ENCODE measurements at regions not wholly inside any gene's neighbourhood (a gene's known extent, or its start where the extent isn't known, plus 50 kb on each side); places are given as distances from the start of the nearest gene placed in this dataset.
"Not testable (repeated sequence)": the region's sequence is repeated elsewhere in the genome, so short reads cannot be mapped to it uniquely, and the experiment has no call there.

DNA sequence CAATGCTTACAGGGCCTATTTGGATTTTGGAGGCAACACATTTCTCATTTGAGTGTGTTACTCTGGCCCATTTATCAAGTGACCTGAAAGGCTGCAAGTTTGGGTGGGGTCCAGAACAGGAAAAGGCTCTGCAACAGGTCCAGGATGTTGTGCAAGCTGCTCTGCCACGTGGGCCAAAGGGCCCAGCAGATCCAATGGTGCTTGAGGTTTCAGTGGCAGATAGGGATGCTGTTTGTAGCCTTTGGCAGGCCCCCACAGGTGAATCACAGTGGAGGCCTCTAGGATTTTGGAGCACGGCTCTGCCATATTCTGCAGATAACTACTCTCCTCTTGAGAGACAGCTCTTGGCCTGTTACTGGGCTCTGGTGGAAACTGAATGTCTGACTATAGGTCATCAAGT is 412.2 kb upstream of the SMIM21 start:
- H3K27ac Mint-ChIP-seq; DNase-seq; CTCF ChIA-PET (ENCODE audit: partially characterized antibody); H3K4me1 ChIP-seq (ENCODE audit: insufficient read depth, low read length); H3K27me3 Mint-ChIP-seq; H3K9me3 Mint-ChIP-seq; H3K36me3 Mint-ChIP-seq; H3K4me3 ChIP-seq (ENCODE audit: low read length in 2 of 2); H3K27me3 ChIP-seq (ENCODE audit: insufficient read depth, low read length); H3K4me3 Mint-ChIP-seq; intact Hi-C loops (cut with micrococcal nuclease); POLR2A ChIA-PET (ENCODE audit: partially characterized antibody); H3K27ac ChIP-seq (ENCODE audit: low read depth, low read length); H3K36me3 ChIP-seq (ENCODE audit: insufficient read depth, low read length); H3K4me1 Mint-ChIP-seq; H3K9me3 ChIP-seq (ENCODE audit: control insufficient read depth in 1 of 2, low read length in 2 of 2): not testable (repeated sequence)

GRCh38 chr18:75839041-75839440 is 411.5 kb upstream of the SMIM21 start:
- Mint-ChIP-seq H3K4me3 (no peak overlapping the region), H3K9me3 (peaks cover 0 to 2% (median 0%) of the 10 kb centered on the region in 8 donors), H3K4me1 (no peaks in the 10 kb centered on the region), H3K27ac (no peak overlapping the region), H3K36me3 (no peaks in the 10 kb centered on the region), H3K27me3 (peaks cover 0 to 2% of the 10 kb centered on the region in 2 donors)
- H3K4me3 ChIP-seq (ENCODE audit: low read length in 2 of 2) = no peak overlapping the region
- H3K4me1 ChIP-seq (ENCODE audit: insufficient read depth, low read length) = no peaks in the 10 kb centered on the region
- CTCF ChIA-PET (ENCODE audit: partially characterized antibody) = no interaction called here
- DNase-seq = no peak
- no peaks in the 10 kb centered on the region for H3K27me3 ChIP-seq (ENCODE audit: insufficient read depth, low read length)
- no peaks in the 10 kb centered on the region for H3K9me3 ChIP-seq (ENCODE audit: control insufficient read depth in 1 of 2, low read length in 2 of 2)
- no peaks in the 10 kb centered on the region for H3K36me3 ChIP-seq (ENCODE audit: insufficient read depth, low read length)
- POLR2A ChIA-PET (ENCODE audit: partially characterized antibody) = no interaction called here
- no peak overlapping the region for H3K27ac ChIP-seq (ENCODE audit: low read depth, low read length)
- intact Hi-C loops (cut with micrococcal nuclease) = no loop called here

GRCh38 chr18:75837316-75837715 is 409.8 kb upstream of the SMIM21 start:
- no peak overlapping the region for H3K27ac ChIP-seq (ENCODE audit: low read depth, low read length)
- POLR2A ChIA-PET (ENCODE audit: partially characterized antibody) = no interaction called here
- no peaks in the 10 kb centered on the region for H3K27me3 ChIP-seq (ENCODE audit: insufficient read depth, low read length)
- Mint-ChIP-seq H3K9me3 (peaks cover 0 to 4% (median 0%) of the 10 kb centered on the region in 8 donors), H3K27me3 (peaks cover 1 to 2% of the 10 kb centered on the region in 2 donors), H3K27ac (no peak overlapping the region), H3K4me1 (no peaks in the 10 kb centered on the region), H3K4me3 (no peak overlapping the region), H3K36me3 (no peaks in the 10 kb centered on the region)
- no peak overlapping the region for H3K4me3 ChIP-seq (ENCODE audit: low read length in 2 of 2)
- intact Hi-C loops (cut with micrococcal nuclease) = no loop called here
- CTCF ChIA-PET (ENCODE audit: partially characterized antibody) = no interaction called here
- no peaks in the 10 kb centered on the region for H3K4me1 ChIP-seq (ENCODE audit: insufficient read depth, low read length)
- no peak for DNase-seq
- no peaks in the 10 kb centered on the region for H3K36me3 ChIP-seq (ENCODE audit: insufficient read depth, low read length)
- no peaks in the 10 kb centered on the region for H3K9me3 ChIP-seq (ENCODE audit: control insufficient read depth in 1 of 2, low read length in 2 of 2)

DNA sequence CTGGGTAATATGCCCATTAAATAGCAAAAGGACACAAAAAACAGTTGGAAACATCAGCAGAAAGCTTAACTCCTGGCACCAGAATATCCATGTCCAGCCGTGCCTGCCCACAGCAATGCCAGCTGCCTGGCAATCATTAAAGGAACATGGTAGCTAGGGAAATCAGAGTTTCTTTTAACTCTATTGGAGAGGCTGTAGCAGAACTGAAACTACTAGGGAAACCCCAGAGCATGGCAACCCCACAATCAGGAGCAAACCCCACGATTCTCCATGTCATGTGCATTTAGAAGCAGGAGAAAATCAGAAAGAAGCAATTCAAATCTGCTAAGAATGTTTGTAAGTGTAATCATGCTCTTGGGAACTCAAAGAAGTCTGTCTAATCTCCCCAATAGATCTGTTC is 409.0 kb upstream of the SMIM21 start:
- Mint-ChIP-seq H3K27ac (no peak overlapping the region), H3K36me3 (no peaks in the 10 kb centered on the region), H3K4me1 (no peaks in the 10 kb centered on the region), H3K27me3 (peaks cover 1 to 2% of the 10 kb centered on the region in 2 donors), H3K9me3 (peaks cover 0 to 5% (median 0%) of the 10 kb centered on the region in 8 donors), H3K4me3 (no peak overlapping the region)
- intact Hi-C loops (cut with micrococcal nuclease) = no loop called here
- H3K4me1 ChIP-seq (ENCODE audit: insufficient read depth, low read length) = no peaks in the 10 kb centered on the region
- no peaks in the 10 kb centered on the region for H3K36me3 ChIP-seq (ENCODE audit: insufficient read depth, low read length)
- POLR2A ChIA-PET (ENCODE audit: partially characterized antibody) = no interaction called here
- CTCF ChIA-PET (ENCODE audit: partially characterized antibody) = no interaction called here
- DNase-seq = no peak
- no peaks in the 10 kb centered on the region for H3K27me3 ChIP-seq (ENCODE audit: insufficient read depth, low read length)
- no peaks in the 10 kb centered on the region for H3K9me3 ChIP-seq (ENCODE audit: control insufficient read depth in 1 of 2, low read length in 2 of 2)
- no peak overlapping the region for H3K27ac ChIP-seq (ENCODE audit: low read depth, low read length)
- no peak overlapping the region for H3K4me3 ChIP-seq (ENCODE audit: low read length in 2 of 2)

- intact Hi-C loops (cut with micrococcal nuclease) = no loop called here
- no peaks in the 10 kb centered on the region for H3K9me3 ChIP-seq (ENCODE audit: control insufficient read depth in 1 of 2, low read length in 2 of 2)
These were observed 404.5 kb upstream of the SMIM21 start for GRCh38 chr18:75831960-75832359.

GRCh38 chr18:75830828-75831227 is 403.3 kb upstream of the SMIM21 start:
- no peaks in the 10 kb centered on the region for H3K4me1 ChIP-seq (ENCODE audit: insufficient read depth, low read length)
- no peaks in the 10 kb centered on the region for H3K27me3 ChIP-seq (ENCODE audit: insufficient read depth, low read length)
- no peaks in the 10 kb centered on the region for H3K36me3 ChIP-seq (ENCODE audit: insufficient read depth, low read length)
- H3K27ac ChIP-seq (ENCODE audit: low read depth, low read length) = no peak overlapping the region
- no peaks in the 10 kb centered on the region for H3K9me3 ChIP-seq (ENCODE audit: control insufficient read depth in 1 of 2, low read length in 2 of 2)
- no peak overlapping the region for H3K4me3 ChIP-seq (ENCODE audit: low read length in 2 of 2)
- ChIA-PET CTCF (ENCODE audit: partially characterized antibody) (no interaction called here), POLR2A (ENCODE audit: partially characterized antibody) (no interaction called here)
- Mint-ChIP-seq H3K36me3 (no peaks in the 10 kb centered on the region), H3K27ac (no peak overlapping the region), H3K4me1 (no peaks in the 10 kb centered on the region), H3K27me3 (peaks cover 0 to 3% of the 10 kb centered on the region in 2 donors), H3K4me3 (no peak overlapping the region), H3K9me3 (peaks cover 0 to 5% (median 0%) of the 10 kb centered on the region in 8 donors)
- intact Hi-C loops (cut with micrococcal nuclease) = no loop called here
- DNase-seq = no peak

More at GRCh38 chr18:75831960-75832359, 404.5 kb upstream of the SMIM21 start:
- ChIA-PET CTCF (ENCODE audit: partially characterized antibody) (no interaction called here), POLR2A (ENCODE audit: partially characterized antibody) (no interaction called here)
- Histone ChIP-seq H3K4me1 (ENCODE audit: insufficient read depth, low read length) (no peaks in the 10 kb centered on the region), H3K36me3 (ENCODE audit: insufficient read depth, low read length) (no peaks in the 10 kb centered on the region), H3K27me3 (ENCODE audit: insufficient read depth, low read length) (no peaks in the 10 kb centered on the region), H3K4me3 (ENCODE audit: low read length in 2 of 2) (no peak overlapping the region), H3K27ac (ENCODE audit: low read depth, low read length) (no peak overlapping the region)
- DNase-seq = no peak
- H3K27ac Mint-ChIP-seq = no peak overlapping the region
- peaks cover 0 to 1% of the 10 kb centered on the region in 2 donors for H3K27me3 Mint-ChIP-seq
- peak overlapping the region in 1 of 8 donors; percentile 12 for H3K4me3 Mint-ChIP-seq
- H3K36me3 Mint-ChIP-seq = no peaks in the 10 kb centered on the region
- H3K9me3 Mint-ChIP-seq = peaks cover 0 to 5% (median under 1%) of the 10 kb centered on the region in 8 donors
- H3K4me1 Mint-ChIP-seq = no peaks in the 10 kb centered on the region

DNA sequence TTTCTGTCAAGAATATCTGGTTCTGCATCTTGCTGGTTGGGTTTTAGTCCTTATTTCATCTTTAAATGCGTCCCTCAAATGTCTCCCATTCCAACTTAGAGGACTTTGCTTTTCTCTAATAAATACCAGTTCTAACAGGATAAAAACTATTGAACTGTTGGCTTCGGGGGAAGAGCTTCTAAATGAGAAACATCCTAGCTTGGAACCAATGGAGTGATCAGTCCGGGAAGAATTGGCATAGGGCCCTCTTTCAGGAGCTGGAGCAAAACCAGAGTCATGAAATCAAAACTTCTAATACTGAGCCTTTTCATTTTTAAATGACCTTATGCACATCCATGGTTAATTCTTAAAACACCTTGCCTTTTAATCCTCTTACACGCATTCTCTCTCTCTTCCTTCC is 401.6 kb upstream of the SMIM21 start:
- Mint-ChIP-seq H3K4me1 (no peaks in the 10 kb centered on the region), H3K9me3 (peaks cover 0 to 5% (median 0%) of the 10 kb centered on the region in 8 donors), H3K4me3 (no peak overlapping the region), H3K36me3 (no peaks in the 10 kb centered on the region), H3K27me3 (peaks cover 1 to 3% of the 10 kb centered on the region in 2 donors), H3K27ac (no peak overlapping the region)
- no peak for DNase-seq
- no peaks in the 10 kb centered on the region for H3K4me1 ChIP-seq (ENCODE audit: insufficient read depth, low read length)
- no peak overlapping the region for H3K27ac ChIP-seq (ENCODE audit: low read depth, low read length)
- no peaks in the 10 kb centered on the region for H3K9me3 ChIP-seq (ENCODE audit: control insufficient read depth in 1 of 2, low read length in 2 of 2)
- ChIA-PET CTCF (ENCODE audit: partially characterized antibody) (no interaction called here), POLR2A (ENCODE audit: partially characterized antibody) (no interaction called here)
- intact Hi-C loops (cut with micrococcal nuclease) = no loop called here
- H3K27me3 ChIP-seq (ENCODE audit: insufficient read depth, low read length) = no peaks in the 10 kb centered on the region
- H3K36me3 ChIP-seq (ENCODE audit: insufficient read depth, low read length) = no peaks in the 10 kb centered on the region
- no peak overlapping the region for H3K4me3 ChIP-seq (ENCODE audit: low read length in 2 of 2)

DNA sequence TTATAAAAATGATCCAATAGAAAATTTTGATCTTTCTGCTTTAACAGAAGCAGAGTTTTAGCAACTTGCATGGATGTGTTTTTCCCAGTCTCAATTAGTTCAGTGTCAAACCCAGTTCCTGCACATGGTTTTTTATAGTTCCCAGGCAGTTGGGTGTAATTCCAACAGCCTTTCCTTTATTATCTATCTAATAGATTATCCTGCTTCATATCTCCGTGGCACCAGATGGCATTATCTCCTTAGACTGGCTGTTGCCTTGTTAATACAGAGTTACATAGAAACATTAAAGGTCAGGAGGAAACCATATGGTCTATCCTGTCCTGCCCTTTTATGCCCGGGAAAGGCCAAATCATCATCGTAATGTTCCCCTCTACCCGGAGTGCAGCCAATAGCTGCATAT is 400.9 kb upstream of the SMIM21 start:
- DNase-seq = no peak
- intact Hi-C loops (cut with micrococcal nuclease) = no loop called here
- H3K27me3 Mint-ChIP-seq = peaks cover 1 to 3% of the 10 kb centered on the region in 2 donors
- H3K4me3 Mint-ChIP-seq = no peak overlapping the region
- Histone ChIP-seq H3K9me3 (ENCODE audit: control insufficient read depth in 1 of 2, low read length in 2 of 2) (no peaks in the 10 kb centered on the region), H3K4me3 (ENCODE audit: low read length in 2 of 2) (no peak overlapping the region), H3K27me3 (ENCODE audit: insufficient read depth, low read length) (no peaks in the 10 kb centered on the region), H3K36me3 (ENCODE audit: insufficient read depth, low read length) (no peaks in the 10 kb centered on the region), H3K4me1 (ENCODE audit: insufficient read depth, low read length) (no peaks in the 10 kb centered on the region), H3K27ac (ENCODE audit: low read depth, low read length) (no peak overlapping the region)
- CTCF ChIA-PET (ENCODE audit: partially characterized antibody) = no interaction called here
- no peak overlapping the region for H3K27ac Mint-ChIP-seq
- no peaks in the 10 kb centered on the region for H3K36me3 Mint-ChIP-seq
- no peaks in the 10 kb centered on the region for H3K4me1 Mint-ChIP-seq
- POLR2A ChIA-PET (ENCODE audit: partially characterized antibody) = no interaction called here
- peaks cover 0 to 5% (median 0%) of the 10 kb centered on the region in 8 donors for H3K9me3 Mint-ChIP-seq
